Stimulated activated effector memory CD8-positive, alpha-beta T cell treated with anti-CD3 and anti-CD28 coated beads, Interleukin-12 subunit alpha, Interleukin-12 subunit beta, amount 100 ng/mL, for 72 hours (primary cell): ENCODE measurements at regions not wholly inside any gene's neighbourhood (a gene's known extent, or its start where the extent isn't known, plus 50 kb on each side); places are given as distances from the start of the nearest gene placed in this dataset.
"Not testable (repeated sequence)": the region's sequence is repeated elsewhere in the genome, so short reads cannot be mapped to it uniquely, and the experiment has no call there.

Source experiments
- ATAC-seq: fragments of 150-1000 bp; cut with Tn5 transposase; 2 replicates; pipeline ENCODE4 v1.10.0; 2021
- DNase-seq, 2 donors: peaks; one replicate each; pipeline ENCODE4 v3.0.0; 2021 to 2022; ENCODE audit warnings: low spot score in 2 of 2
- H3K27ac Mint-ChIP-seq: one replicate; pipeline ENCODE4 v1.8.0; 2022; ENCODE audit warnings: mild to moderate bottlenecking, mixed read lengths
- H3K36me3 Mint-ChIP-seq: one replicate; pipeline ENCODE4 v1.8.0; 2022; ENCODE audit warnings: mild to moderate bottlenecking, mixed read lengths
- H3K4me1 Mint-ChIP-seq: one replicate; pipeline ENCODE4 v1.8.0; 2022; ENCODE audit warnings: mixed read lengths
- H3K4me3 Mint-ChIP-seq: one replicate; pipeline ENCODE4 v1.8.0; 2022; ENCODE audit warnings: mild to moderate bottlenecking, mixed read lengths
- H3K9me3 Mint-ChIP-seq: one replicate; pipeline ENCODE4 v1.8.0; 2022; ENCODE audit warnings: mixed read lengths

DNA sequence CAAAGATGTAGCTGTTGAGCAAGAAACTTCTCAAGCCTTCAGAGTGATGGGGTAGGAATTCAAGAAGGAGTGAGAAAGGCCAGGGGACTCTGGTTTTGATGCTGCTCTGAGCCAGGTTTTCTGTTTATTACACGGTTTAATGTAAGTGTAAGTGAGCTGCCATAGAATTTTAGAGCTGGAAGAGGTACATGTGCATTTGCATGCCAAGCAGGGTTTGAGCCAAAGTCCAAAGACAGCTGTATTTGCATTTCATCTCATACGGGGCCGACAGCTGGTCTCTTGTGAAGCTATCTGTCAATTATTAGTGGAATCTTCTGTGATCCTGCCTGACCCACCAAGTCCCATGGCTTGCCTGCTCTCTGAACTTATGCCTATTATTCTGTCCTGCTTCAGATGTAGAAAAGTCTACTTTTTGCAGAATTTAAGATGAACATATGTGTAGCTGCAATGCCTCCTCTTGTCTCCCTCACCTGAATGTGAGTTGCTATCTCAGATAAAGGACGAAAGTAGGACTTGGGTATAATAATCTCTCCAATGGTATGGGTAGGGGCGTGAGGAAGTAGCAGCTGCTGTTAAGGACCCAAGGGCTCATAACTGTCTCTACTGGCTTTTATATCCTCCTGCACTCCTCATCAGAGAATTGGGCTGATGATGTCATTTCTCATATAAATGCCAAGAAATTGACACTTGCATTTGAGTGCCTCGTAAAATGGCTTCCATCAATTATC lies 160.0 kb downstream of the SQOR start:
- no peaks in the 10 kb centered on the region for H3K36me3 Mint-ChIP-seq
- H3K4me3 Mint-ChIP-seq = no peak overlapping the region
- no peak overlapping the region for H3K27ac Mint-ChIP-seq
- no peaks in the 10 kb centered on the region for H3K9me3 Mint-ChIP-seq
- ATAC-seq (no peak), DNase-seq (no peak)
- no peaks in the 10 kb centered on the region for H3K4me1 Mint-ChIP-seq

DNA sequence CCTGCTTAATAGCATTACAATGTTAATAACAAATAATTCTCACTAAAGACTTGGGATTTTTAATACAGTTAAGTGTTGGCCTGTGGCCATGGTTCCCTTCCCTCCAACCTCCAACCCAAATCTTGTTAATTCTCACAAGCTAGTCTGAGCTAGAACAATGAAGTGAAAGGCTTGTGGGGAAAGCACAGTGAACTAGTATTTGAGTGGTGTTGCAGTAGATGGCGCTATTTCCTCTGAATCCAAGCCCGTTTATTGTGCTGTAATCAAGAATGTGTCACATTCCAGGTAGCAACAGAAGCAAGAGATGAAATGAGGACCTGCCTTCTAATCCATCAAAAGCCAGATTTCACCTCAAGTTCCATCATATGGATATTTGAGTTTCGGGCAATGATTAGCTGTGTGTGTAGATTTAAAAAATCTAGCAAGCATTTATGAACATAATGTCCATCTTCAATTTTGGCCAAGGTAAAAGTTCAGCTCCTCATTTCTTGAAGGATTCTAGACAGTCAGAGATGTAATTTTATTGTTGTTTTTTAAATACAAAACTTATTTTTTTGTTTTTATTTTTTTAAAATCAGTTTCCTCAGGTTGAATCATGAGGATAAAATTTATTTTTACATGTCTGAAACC lies 160.7 kb downstream of the SQOR start:
- Mint-ChIP-seq H3K9me3 (no peaks in the 10 kb centered on the region), H3K4me1 (no peaks in the 10 kb centered on the region), H3K27ac (no peak overlapping the region), H3K4me3 (no peak overlapping the region), H3K36me3 (no peaks in the 10 kb centered on the region)
- ATAC-seq (no peak), DNase-seq (no peak)

DNA sequence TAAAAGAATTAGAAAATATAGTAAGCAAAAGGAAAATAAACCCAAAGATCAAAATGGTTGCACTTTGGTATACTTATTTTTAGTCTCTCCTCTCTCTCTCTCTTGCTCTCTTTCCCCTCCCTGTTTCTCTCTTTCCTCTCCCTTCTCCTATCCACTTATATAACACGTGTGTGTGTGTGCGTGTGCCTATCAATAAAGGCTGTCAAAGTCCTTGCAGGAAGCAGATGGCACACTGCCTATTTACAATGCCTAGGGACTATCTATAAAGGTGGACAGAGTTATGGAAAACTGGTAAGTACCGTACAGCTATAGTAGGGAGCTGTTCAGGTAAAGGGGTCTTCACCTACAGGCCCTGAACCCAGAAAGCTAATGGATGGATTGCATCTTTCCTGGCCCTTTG lies 161.6 kb downstream of the SQOR start:
- Mint-ChIP-seq H3K27ac (no peak overlapping the region), H3K4me3 (no peak overlapping the region)
- ATAC-seq = peak; percentile 31

DNA sequence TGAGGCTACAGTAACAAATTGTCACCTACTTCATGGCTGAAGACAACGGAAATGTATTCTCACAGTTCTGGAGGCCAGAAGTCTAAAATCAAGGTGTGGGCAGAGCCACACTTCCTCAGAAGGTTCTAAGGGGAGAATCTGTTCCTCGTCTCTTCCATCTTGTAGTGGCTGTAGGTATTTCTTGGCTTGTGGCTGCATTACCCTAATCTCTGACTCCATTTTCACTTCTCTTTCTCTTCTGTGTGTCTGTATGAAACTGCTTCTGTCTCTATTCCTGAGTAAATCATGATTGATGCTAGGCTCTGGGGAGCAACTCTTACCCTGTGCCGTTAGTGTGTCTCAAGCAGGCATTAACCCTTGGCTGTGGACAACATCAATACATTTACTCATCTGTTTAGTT lies 164.7 kb downstream of the SQOR start:
- H3K4me3 Mint-ChIP-seq = no peak overlapping the region
- DNase-seq (no peak), ATAC-seq (no peak)
- no peaks in the 10 kb centered on the region for H3K36me3 Mint-ChIP-seq
- no peaks in the 10 kb centered on the region for H3K4me1 Mint-ChIP-seq
- H3K9me3 Mint-ChIP-seq = no peaks in the 10 kb centered on the region
- no peak overlapping the region for H3K27ac Mint-ChIP-seq

More for the DNA sequence above, 161.6 kb downstream of the SQOR start:
- Mint-ChIP-seq H3K4me1 (no peaks in the 10 kb centered on the region), H3K9me3 (no peaks in the 10 kb centered on the region), H3K36me3 (no peaks in the 10 kb centered on the region)
- DNase-seq = no peak

DNA sequence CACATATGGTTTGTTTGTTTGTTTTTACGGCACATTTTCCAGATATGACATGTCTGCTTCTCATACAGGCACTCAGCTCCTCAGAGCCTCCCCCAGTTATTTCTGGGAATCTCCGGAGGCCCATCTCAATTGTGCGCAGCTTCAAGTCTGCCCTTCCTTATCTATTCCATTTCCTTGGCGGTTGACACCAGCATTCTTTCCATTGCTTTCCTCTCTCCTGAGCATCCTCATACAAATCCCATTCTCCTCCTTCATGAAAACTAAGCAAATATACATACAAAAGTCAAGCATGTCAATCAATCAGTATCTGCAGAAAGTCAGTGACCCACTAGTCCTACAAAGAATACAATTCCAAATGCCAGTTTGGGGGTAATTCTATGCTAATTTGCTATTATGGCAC lies 166.7 kb downstream of the SQOR start:
- DNase-seq (no peak), ATAC-seq (no peak)
- H3K4me1 Mint-ChIP-seq = no peaks in the 10 kb centered on the region
- no peak overlapping the region for H3K27ac Mint-ChIP-seq
- H3K36me3 Mint-ChIP-seq = no peaks in the 10 kb centered on the region
- no peaks in the 10 kb centered on the region for H3K9me3 Mint-ChIP-seq
- H3K4me3 Mint-ChIP-seq = no peak overlapping the region

DNA sequence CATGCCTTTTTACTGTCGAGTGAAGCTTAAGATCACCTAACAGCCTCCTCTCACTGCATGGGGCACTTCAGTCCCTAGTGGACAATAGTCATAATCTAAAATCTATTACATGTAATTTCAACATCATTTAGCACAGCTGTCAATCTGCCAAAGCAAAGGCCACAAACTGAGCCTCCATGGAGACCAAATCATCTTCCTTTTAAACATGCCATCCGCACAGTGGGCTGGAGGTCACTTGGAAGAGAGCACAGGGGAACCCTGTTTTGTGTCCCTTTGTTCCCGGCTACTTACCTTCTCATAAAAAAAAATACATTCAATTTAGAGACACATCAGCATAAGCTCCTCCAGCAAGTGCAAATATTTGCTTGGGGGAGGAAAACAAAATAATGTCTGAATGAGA lies 167.3 kb downstream of the SQOR start:
- H3K27ac Mint-ChIP-seq = no peak overlapping the region
- no peaks in the 10 kb centered on the region for H3K9me3 Mint-ChIP-seq
- DNase-seq (no peak), ATAC-seq (no peak)
- H3K4me1 Mint-ChIP-seq = no peaks in the 10 kb centered on the region
- H3K36me3 Mint-ChIP-seq = no peaks in the 10 kb centered on the region
- no peak overlapping the region for H3K4me3 Mint-ChIP-seq

DNA sequence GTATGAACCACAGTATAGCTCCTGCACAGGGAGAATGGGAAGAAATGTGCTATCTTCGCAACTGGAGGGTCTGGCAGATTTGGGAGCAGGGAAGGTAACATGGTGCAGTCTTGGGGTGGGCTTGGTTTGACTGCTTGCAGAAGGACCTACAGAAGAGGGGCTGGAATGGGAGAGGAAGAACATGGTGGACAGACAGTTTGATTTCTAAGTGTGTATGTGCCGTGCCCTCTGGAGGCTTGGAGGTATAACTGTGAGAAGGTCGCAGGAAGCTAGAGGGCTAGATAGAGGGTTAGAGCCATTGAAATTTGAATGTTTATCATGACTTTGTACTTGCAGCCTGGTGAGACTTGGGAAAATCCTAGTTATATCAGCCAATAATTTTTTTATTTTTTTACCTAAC lies 169.2 kb downstream of the SQOR start:
- H3K4me1 Mint-ChIP-seq = no peaks in the 10 kb centered on the region
- no peaks in the 10 kb centered on the region for H3K36me3 Mint-ChIP-seq
- no peak overlapping the region for H3K4me3 Mint-ChIP-seq
- H3K27ac Mint-ChIP-seq = no peak overlapping the region
- no peak for DNase-seq
- ATAC-seq = no peak
- no peaks in the 10 kb centered on the region for H3K9me3 Mint-ChIP-seq

DNA sequence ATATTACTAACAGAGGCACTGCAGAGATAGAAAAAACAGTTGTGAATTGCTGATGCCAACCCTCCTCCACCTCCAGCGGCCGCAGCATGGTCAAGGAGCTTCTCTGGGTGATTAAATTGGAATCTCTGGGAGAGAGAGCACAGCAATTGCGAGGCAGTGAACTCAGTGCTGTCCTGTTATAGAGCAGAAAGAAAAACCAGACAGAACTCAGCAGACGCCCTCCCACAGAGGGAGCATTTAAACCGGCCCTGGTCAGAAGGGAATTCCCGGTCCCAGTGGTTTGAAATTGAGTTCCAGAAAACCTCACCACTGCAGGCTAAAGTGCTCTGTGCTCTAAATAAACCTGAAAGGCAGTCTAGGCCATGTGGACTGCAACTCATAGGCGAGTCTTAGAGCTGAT lies 175.4 kb downstream of the SQOR start:
- no peak for DNase-seq
- Mint-ChIP-seq H3K9me3 (peaks cover 1% of the 10 kb centered on the region), H3K27ac (no peak overlapping the region), H3K36me3 (no peaks in the 10 kb centered on the region), H3K4me1 (no peaks in the 10 kb centered on the region), H3K4me3 (no peak overlapping the region)
- no peak for ATAC-seq

DNA sequence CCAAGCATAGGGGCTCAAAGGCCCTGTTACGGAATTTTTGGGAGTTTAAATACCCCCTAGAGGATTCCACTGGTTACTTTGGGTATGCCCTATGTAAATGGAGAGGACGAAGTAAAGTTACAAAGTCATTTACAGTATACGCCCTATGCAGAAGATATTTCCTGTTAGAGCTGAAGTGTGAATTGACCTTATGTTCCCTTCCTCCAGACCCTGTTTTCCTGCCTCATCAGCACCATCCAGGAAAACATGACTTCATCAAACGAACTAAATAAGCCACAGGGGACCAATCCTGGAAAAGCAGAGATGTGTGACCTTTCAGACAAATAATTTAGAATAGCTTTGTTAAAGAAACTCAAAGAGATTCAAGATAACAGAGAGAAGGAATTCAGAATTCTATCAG lies 177.4 kb downstream of the SQOR start:
- no peak for DNase-seq
- no peak for ATAC-seq
- H3K9me3 Mint-ChIP-seq = peaks cover 5% of the 10 kb centered on the region
- no peaks in the 10 kb centered on the region for H3K36me3 Mint-ChIP-seq
- H3K4me1 Mint-ChIP-seq = no peaks in the 10 kb centered on the region
- no peak overlapping the region for H3K4me3 Mint-ChIP-seq
- H3K27ac Mint-ChIP-seq = no peak overlapping the region

DNA sequence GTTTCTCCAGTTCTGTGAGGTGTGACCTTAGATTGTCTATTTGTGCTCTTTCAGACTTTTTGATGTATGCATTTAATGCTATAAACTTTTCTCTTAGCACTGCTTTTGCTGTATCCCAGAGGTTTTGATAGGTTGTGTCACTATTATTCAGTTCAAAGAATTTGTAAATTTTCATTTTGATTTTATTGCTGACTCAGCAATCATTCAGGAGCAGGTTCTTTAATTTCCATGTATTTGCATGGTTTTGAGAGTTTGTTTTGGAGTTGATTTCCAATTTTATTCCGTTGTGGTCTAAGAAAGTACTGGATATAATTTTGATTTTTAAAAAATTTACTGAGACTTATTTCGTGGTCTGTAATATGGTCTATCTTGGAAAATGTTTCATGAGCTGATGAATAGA lies 182.7 kb downstream of the SQOR start:
- DNase-seq, H3K27ac Mint-ChIP-seq, H3K36me3 Mint-ChIP-seq, H3K9me3 Mint-ChIP-seq, ATAC-seq, H3K4me1 Mint-ChIP-seq, H3K4me3 Mint-ChIP-seq: not testable (repeated sequence)

DNA sequence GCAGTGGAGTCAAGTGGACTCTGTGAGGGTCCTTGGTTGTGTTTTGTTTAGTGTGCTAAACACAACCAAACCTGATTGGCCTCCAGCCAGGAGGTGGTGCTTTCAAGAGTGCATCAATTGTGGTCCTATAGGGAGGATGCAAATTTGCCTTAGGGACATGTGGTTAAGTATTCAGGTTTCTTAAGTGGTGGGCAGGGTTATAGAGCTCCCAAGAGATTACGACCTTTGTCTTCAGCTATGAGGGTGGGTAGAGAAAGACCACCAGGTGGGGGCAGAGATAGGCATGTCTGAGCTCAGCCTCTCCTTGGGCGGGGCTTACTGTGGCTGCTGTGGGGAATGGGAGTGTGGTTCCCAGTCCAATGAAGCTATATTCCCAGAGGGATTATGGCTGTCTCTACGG lies 186.6 kb downstream of the SQOR start:
- Mint-ChIP-seq H3K9me3 (no peaks in the 10 kb centered on the region), H3K4me3 (no peak overlapping the region), H3K4me1 (no peaks in the 10 kb centered on the region), H3K27ac (no peak overlapping the region), H3K36me3 (no peaks in the 10 kb centered on the region)
- DNase-seq (no peak), ATAC-seq (no peak)

DNA sequence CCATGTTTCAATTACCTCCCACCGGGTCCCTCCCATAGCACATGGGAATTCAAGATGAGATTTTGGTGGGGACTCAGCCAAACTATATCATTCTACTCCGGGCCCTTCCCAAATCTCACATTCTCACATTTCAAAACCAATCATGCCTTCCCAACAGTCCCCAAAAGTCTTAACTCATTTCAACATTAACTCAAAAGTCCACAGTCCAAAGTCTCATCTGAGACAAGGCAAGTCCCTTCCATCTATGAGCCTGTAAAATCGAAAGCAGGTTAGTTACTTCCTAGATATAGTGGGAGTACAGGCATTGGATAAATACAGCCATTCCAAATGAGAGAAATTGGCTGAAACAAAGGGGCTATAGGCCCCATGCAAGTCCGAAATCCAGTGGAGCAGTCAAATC lies 188.1 kb downstream of the SQOR start:
- H3K4me3 Mint-ChIP-seq, H3K36me3 Mint-ChIP-seq, DNase-seq, H3K9me3 Mint-ChIP-seq, H3K27ac Mint-ChIP-seq, ATAC-seq, H3K4me1 Mint-ChIP-seq: not testable (repeated sequence)

DNA sequence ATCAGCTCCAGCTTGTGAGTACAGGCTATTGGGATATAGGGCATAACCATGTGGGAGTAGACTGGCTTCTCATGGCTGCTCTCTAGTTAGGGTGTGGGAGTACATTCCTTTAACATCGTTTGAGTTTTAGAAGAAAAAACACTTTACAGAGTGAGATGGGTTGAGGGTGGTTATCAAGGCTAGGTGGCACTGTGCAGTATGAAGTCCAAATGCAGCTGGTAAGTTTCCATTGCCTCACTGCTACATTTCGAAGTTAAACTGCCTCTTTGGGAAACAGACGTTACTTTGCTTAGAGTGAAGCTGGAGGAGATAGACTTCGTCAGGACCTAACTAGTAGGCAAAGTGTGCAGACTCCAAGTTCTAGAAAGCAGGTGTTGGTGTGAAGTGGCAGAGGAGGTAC lies 192.4 kb downstream of the SQOR start:
- Mint-ChIP-seq H3K9me3 (no peaks in the 10 kb centered on the region), H3K4me3 (no peak overlapping the region), H3K27ac (no peak overlapping the region), H3K4me1 (no peaks in the 10 kb centered on the region), H3K36me3 (no peaks in the 10 kb centered on the region)
- DNase-seq (no peak), ATAC-seq (no peak)

DNA sequence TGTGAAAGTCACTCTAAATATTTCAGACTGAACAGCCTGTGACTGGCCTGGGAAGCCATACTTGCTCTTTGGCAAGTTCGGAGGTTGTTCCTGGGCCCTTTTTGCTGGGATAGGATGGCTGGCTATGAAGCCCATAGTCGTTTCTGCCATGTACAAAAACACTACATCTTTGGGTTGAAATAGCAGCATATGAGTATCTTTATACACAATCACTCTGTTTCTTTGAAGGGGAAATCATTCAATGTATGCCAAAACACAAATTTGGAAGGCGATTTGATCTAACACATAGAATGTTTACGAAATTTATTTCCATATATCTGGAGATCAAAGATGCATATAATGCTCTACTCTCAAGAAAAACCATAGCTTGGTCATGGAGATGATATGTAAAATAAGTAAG lies 192.9 kb downstream of the SQOR start:
- H3K9me3 Mint-ChIP-seq = no peaks in the 10 kb centered on the region
- no peaks in the 10 kb centered on the region for H3K4me1 Mint-ChIP-seq
- ATAC-seq (no peak), DNase-seq (no peak)
- H3K27ac Mint-ChIP-seq = no peak overlapping the region
- H3K36me3 Mint-ChIP-seq = no peaks in the 10 kb centered on the region
- no peak overlapping the region for H3K4me3 Mint-ChIP-seq

DNA sequence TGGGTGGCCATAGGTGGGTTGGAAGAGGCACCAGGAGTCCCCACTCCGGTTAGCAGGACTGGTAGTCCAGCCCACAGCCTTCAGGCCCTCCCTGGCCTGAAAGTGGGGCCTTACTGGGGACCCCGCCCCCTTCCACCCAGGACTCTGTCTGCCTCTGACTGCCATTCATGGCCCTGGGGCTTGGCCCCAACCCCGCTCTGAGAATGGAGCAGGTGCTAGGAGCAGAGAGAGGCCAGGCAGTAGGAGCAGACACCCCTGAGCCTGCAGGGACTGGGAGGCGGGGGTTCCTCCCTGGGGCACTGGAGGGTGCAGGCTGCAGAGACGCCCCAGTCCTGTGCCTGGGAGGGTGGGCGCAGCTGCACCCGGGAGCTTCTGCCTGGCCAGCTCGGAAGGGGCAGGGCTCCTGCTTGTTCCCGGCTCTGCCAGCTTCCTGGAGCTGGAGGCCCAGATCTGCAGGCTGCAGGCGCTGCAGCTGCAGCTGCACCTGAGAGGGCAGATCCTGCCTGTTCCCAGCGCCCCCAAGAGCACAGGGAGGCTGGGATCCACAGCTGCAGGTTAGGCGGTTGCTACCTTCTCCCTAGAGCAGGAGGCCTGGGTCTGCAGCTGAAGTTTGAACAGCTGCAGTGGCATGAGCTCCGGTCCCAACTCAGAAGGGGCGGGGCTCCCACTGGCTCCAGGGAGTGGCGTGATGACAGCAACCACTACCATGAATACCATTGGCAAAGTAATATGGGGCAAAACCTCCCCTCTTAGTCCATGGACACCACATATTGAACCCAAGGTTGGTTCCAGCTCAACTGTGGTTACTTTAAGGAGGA lies 194.7 kb downstream of the SQOR start:
- Mint-ChIP-seq H3K4me3 (no peak overlapping the region), H3K36me3 (no peaks in the 10 kb centered on the region), H3K9me3 (no peaks in the 10 kb centered on the region), H3K27ac (no peak overlapping the region), H3K4me1 (no peaks in the 10 kb centered on the region)
- no peak for DNase-seq
- ATAC-seq = peak; percentile 19

DNA sequence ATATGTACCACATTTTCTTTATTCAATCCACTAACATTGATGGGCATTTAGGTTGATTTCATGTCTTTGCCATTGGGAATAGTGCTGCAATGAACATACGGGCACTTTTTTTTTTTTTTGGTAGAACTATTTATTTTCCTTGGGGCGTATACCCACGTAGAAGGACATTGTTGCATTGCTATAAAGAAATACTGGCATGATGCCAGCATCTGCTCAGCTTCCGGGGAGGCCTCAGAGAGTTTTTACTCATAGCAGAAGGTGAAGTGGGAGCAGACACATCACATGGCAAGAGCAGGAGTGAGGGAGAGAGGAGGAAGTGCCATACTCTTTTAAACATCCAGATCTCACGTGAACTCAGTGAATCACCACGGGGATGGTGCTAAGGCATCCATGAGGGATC lies 197.0 kb downstream of the SQOR start:
- ATAC-seq = no peak

More for the DNA sequence above, 197.0 kb downstream of the SQOR start:
- no peak for DNase-seq
- no peak overlapping the region for H3K27ac Mint-ChIP-seq
- no peaks in the 10 kb centered on the region for H3K9me3 Mint-ChIP-seq
- no peaks in the 10 kb centered on the region for H3K4me1 Mint-ChIP-seq
- H3K36me3 Mint-ChIP-seq = no peaks in the 10 kb centered on the region
- no peak overlapping the region for H3K4me3 Mint-ChIP-seq
